RWPE2 (cell line): ENCODE measurements at regions not wholly inside any gene's neighbourhood (a gene's known extent, or its start where the extent isn't known, plus 50 kb on each side); places are given as distances from the start of the nearest gene placed in this dataset.

Source experiments
- ATAC-seq: fragments of 200-7000 bp; cut with Tn5 transposase; 3 replicates; pipeline ENCODE4 v1.9.1; 2021; ENCODE audit warnings: low read depth
- DNase-seq: peaks from one replicate; pipeline ENCODE4 v3.0.0-alpha.2; 2020; ENCODE audit warnings: low spot score
- H3K27ac ChIP-seq: fragments of 450-650 bp; 2 replicates; pipeline ENCODE4 v1.5.1; 2017; ENCODE audit warnings: mild to moderate bottlenecking; ENCODE audit not compliant: poor library complexity, severe bottlenecking
- H3K27me3 ChIP-seq: fragments of 250-450 bp; sonication (Bioruptor Pico); 2 replicates; pipeline ENCODE4 v1.5.1; 2021; ENCODE audit warnings: mild to moderate bottlenecking, moderate library complexity; ENCODE audit not compliant: insufficient read depth, poor library complexity, severe bottlenecking
- H3K36me3 ChIP-seq: fragments of 250-450 bp; sonication (Bioruptor Pico); 2 replicates; pipeline ENCODE4 v1.5.1; 2020; ENCODE audit warnings: low read depth, mild to moderate bottlenecking, moderate library complexity
- H3K4me1 ChIP-seq: fragments of 250-450 bp; sonication (Bioruptor Pico); 2 replicates; pipeline ENCODE4 v1.5.1; 2021; ENCODE audit warnings: mild to moderate bottlenecking, moderate library complexity; ENCODE audit not compliant: insufficient read depth, poor library complexity, severe bottlenecking
- H3K4me3 ChIP-seq: fragments of 250-450 bp; sonication (Bioruptor Pico); 2 replicates; pipeline ENCODE4 v1.5.1; 2021; ENCODE audit warnings: mild to moderate bottlenecking, moderate library complexity; ENCODE audit not compliant: severe bottlenecking
- H3K9me3 ChIP-seq: fragments of 250-450 bp; sonication (Bioruptor Pico); 2 replicates; pipeline ENCODE4 v1.5.1; 2021; ENCODE audit warnings: mild to moderate bottlenecking, moderate library complexity; ENCODE audit not compliant: severe bottlenecking
- CTCF ChIP-seq: fragments of 450-650 bp; IDR thresholded peaks from one replicate; pipeline ENCODE4 v1.5.1; 2017; ENCODE audit warnings: mild to moderate bottlenecking, moderate library complexity; ENCODE audit not compliant: poor library complexity, severe bottlenecking

- no peak for DNase-seq
- no peaks in the 10 kb centered on the region for H3K9me3 ChIP-seq
- no peak for ATAC-seq
- no peaks in the 10 kb centered on the region for H3K36me3 ChIP-seq
- H3K27me3 ChIP-seq, result no peaks in the 10 kb centered on the region
- H3K4me3 ChIP-seq, result no peak overlapping the region
- peaks cover 13% of the 10 kb centered on the region for H3K4me1 ChIP-seq
- TF ChIP-seq CTCF, result no peak
- H3K27ac ChIP-seq, result no peak overlapping the region
Measured at GRCh38 chr18:57214976-57215375, 68.1 kb downstream of the BOD1L2 start.

- no peak for TF ChIP-seq CTCF
- no peak overlapping the region for H3K4me3 ChIP-seq
- H3K9me3 ChIP-seq, result no peaks in the 10 kb centered on the region
- no peak overlapping the region for H3K27ac ChIP-seq
- H3K36me3 ChIP-seq, result no peaks in the 10 kb centered on the region
- H3K4me1 ChIP-seq, result no peaks in the 10 kb centered on the region
- DNase-seq, result no peak
- ATAC-seq, result no peak
- H3K27me3 ChIP-seq, result no peaks in the 10 kb centered on the region
Measured at GRCh38 chr18:57218281-57218680, 71.4 kb downstream of the BOD1L2 start.

- ATAC-seq (no peak), DNase-seq (no peak)
- no peaks in the 10 kb centered on the region for H3K9me3 ChIP-seq
- H3K27me3 ChIP-seq, result no peaks in the 10 kb centered on the region
- no peak overlapping the region for H3K4me3 ChIP-seq
- H3K36me3 ChIP-seq, result no peaks in the 10 kb centered on the region
- no peak overlapping the region for H3K27ac ChIP-seq
- no peak for TF ChIP-seq CTCF
- no peaks in the 10 kb centered on the region for H3K4me1 ChIP-seq
Measured at GRCh38 chr18:57219964-57220363, 73.1 kb downstream of the BOD1L2 start.

GRCh38 chr18:57220480-57220879 is 73.6 kb downstream of the BOD1L2 start:
- Histone ChIP-seq H3K4me3 (no peak overlapping the region), H3K4me1 (no peaks in the 10 kb centered on the region), H3K9me3 (no peaks in the 10 kb centered on the region), H3K36me3 (no peaks in the 10 kb centered on the region), H3K27me3 (no peaks in the 10 kb centered on the region), H3K27ac (no peak overlapping the region)
- no peak for TF ChIP-seq CTCF
- DNase-seq (no peak), ATAC-seq (no peak)

- ATAC-seq (no peak), DNase-seq (no peak)
- Histone ChIP-seq H3K4me3 (no peak overlapping the region), H3K9me3 (no peaks in the 10 kb centered on the region), H3K27ac (no peak overlapping the region), H3K36me3 (no peaks in the 10 kb centered on the region), H3K27me3 (no peaks in the 10 kb centered on the region), H3K4me1 (no peaks in the 10 kb centered on the region)
- no peak for TF ChIP-seq CTCF
Measured at GRCh38 chr18:57220930-57221483, 74.1 kb downstream of the BOD1L2 start.
